AG04450 (cell line): ENCODE measurements at regions not wholly inside any gene's neighbourhood (a gene's known extent, or its start where the extent isn't known, plus 50 kb on each side); places are given as distances from the start of the nearest gene placed in this dataset.
"Not testable (repeated sequence)": the region's sequence is repeated elsewhere in the genome, so short reads cannot be mapped to it uniquely, and the experiment has no call there.

ENCODE experiments used
- CTCF ChIA-PET: fragments of 300-600, 350-600 bp; formaldehyde crosslinking; extraction: SDS; loops from one replicate; lab custom pipeline; 2022; ENCODE audit warnings: antibody characterized with exemption, inconsistent platforms; lab: Charles Lee
- POLR2A ChIA-PET: fragments of 350-600 bp; formaldehyde crosslinking; extraction: SDS; loops from one replicate; lab custom pipeline; 2021; ENCODE audit warnings: antibody characterized with exemption, inconsistent platforms; lab: Yijun Ruan, JAX
- DNase-seq: peaks from one replicate; pipeline ENCODE4 v3.0.0-alpha.2; 2011; ENCODE audit warnings: low read depth, low spot score
- H3K27ac ChIP-seq: one replicate; pipeline ENCODE4 v1.5.1; 2012; ENCODE audit warnings: low read depth, low read length, control low read depth
- H3K27me3 ChIP-seq: one replicate; pipeline ENCODE4 v1.6.0; 2012; ENCODE audit warnings: low read length; ENCODE audit not compliant: control insufficient read depth, insufficient read depth
- H3K4me3 ChIP-seq: 2 replicates; pipeline ENCODE4 v1.5.1; 2011; ENCODE audit warnings: mild to moderate bottlenecking, low read depth, low read length, control low read depth
- H3K9me3 ChIP-seq: 2 replicates; pipeline ENCODE4 v1.5.1; 2012; ENCODE audit warnings: low read length; ENCODE audit not compliant: control insufficient read depth, insufficient read depth
- CTCF ChIP-seq: IDR thresholded peaks from 2 replicates; pipeline ENCODE4 v1.5.1; 2011; ENCODE audit warnings: low read depth, low read length, control low read depth, inconsistent platforms

- Histone ChIP-seq H3K4me3 (no peak overlapping the region), H3K9me3 (no peaks in the 10 kb centered on the region), H3K27ac (no peak overlapping the region), H3K27me3 (no peaks in the 10 kb centered on the region)
- no peak for DNase-seq
- POLR2A ChIA-PET = no interaction called here
- no peak for TF ChIP-seq CTCF
- CTCF ChIA-PET = interaction anchor here (1.1 kb wide), 1 partner anchor 291 kb away, joined by 3 read pairs; no protein-coding TSS in a partner anchor
Measured at GRCh38 chr6:15892369-15892768, 229.5 kb upstream of the DTNBP1 start.

- Histone ChIP-seq H3K9me3 (no peaks in the 10 kb centered on the region), H3K4me3 (no peak overlapping the region), H3K27ac (no peak overlapping the region), H3K27me3 (no peaks in the 10 kb centered on the region)
- DNase-seq = no peak
- CTCF ChIA-PET = no interaction called here
- TF ChIP-seq CTCF = no peak
- POLR2A ChIA-PET = no interaction called here
Measured at GRCh38 chr6:15888798-15889772, 226.3 kb upstream of the DTNBP1 start.

- H3K9me3 ChIP-seq = no peaks in the 10 kb centered on the region
- H3K27ac ChIP-seq = no peak overlapping the region
- TF ChIP-seq CTCF = no peak
- DNase-seq = no peak
- CTCF ChIA-PET = no interaction called here
- H3K4me3 ChIP-seq = no peak overlapping the region
- no peaks in the 10 kb centered on the region for H3K27me3 ChIP-seq
- POLR2A ChIA-PET = no interaction called here
Measured at GRCh38 chr6:15887491-15888461, 224.9 kb upstream of the DTNBP1 start.

- Histone ChIP-seq H3K9me3 (no peaks in the 10 kb centered on the region), H3K27ac (no peak overlapping the region), H3K4me3 (no peak overlapping the region), H3K27me3 (no peaks in the 10 kb centered on the region)
- ChIA-PET POLR2A (no interaction called here), CTCF (no interaction called here)
- no peak for TF ChIP-seq CTCF
- no peak for DNase-seq
Measured at GRCh38 chr6:15885624-15886023, 222.8 kb upstream of the DTNBP1 start.

GRCh38 chr6:15883593-15883992 lies 220.8 kb upstream of the DTNBP1 start:
- CTCF ChIA-PET, POLR2A ChIA-PET, H3K9me3 ChIP-seq, DNase-seq, H3K4me3 ChIP-seq, H3K27me3 ChIP-seq, H3K27ac ChIP-seq: not testable (repeated sequence)
